Kidney (tissue), 13 donors: ENCODE measurements at regions not wholly inside any gene's neighbourhood (a gene's known extent, or its start where the extent isn't known, plus 50 kb on each side); places are given as distances from the start of the nearest gene placed in this dataset.

Source experiments
- DNase-seq, 5 donors: peaks; one replicate each; pipeline ENCODE4 v3.0.0-alpha.2; 2013 to 2020
- FAIRE-seq: peaks from 2 replicates; lab custom pipeline; 2012; peaks lifted over from hg19 to GRCh38; lab: Jason Lieb, UNC
- H3K27ac ChIP-seq, 2 donors: one replicate each; pipeline ENCODE4 v1.7.0; 2013; ENCODE audit warnings: low read depth in 2 of 2, low read length in 2 of 2, inconsistent platforms in 1 of 2
- H3K27me3 ChIP-seq: one replicate; pipeline ENCODE4 v1.7.1; 2013; ENCODE audit warnings: low read length, inconsistent platforms; ENCODE audit not compliant: control insufficient read depth, insufficient read depth
- H3K36me3 ChIP-seq, 3 donors: one replicate each; pipeline versions ENCODE4 v1.7.0 to v1.7.1; 2013; ENCODE audit warnings: low read length in 3 of 3, control low read depth in 1 of 3, inconsistent platforms in 1 of 3; ENCODE audit not compliant: insufficient read depth in 3 of 3, control insufficient read depth in 2 of 3
- H3K4me1 ChIP-seq, 3 donors: one replicate each; pipeline versions ENCODE4 v1.7.0 to v1.7.1; 2013; ENCODE audit warnings: low read length in 3 of 3, inconsistent platforms in 1 of 3, low read depth in 1 of 3; ENCODE audit not compliant: control insufficient read depth in 2 of 3, insufficient read depth in 2 of 3
- H3K4me3 ChIP-seq, 3 donors: one replicate each; pipeline versions ENCODE4 v1.7.0 to v1.8.1; 2013; ENCODE audit warnings: low read length in 3 of 3, control low read depth in 1 of 3, inconsistent platforms in 1 of 3
- H3K9ac ChIP-seq, 3 donors: one replicate each; pipeline versions ENCODE4 v1.7.0 to v1.7.1; 2013; ENCODE audit warnings: low read length in 3 of 3, control low read depth in 1 of 3, inconsistent platforms in 1 of 3
- H3K9me3 ChIP-seq, 3 donors: one replicate each; pipeline versions ENCODE4 v1.7.0 to v1.7.1; 2013; ENCODE audit warnings: low read length in 3 of 3, control low read depth in 1 of 3, inconsistent platforms in 1 of 3; ENCODE audit not compliant: control insufficient read depth in 2 of 3, insufficient read depth in 1 of 3
- CTCF ChIP-seq: IDR thresholded peaks from 3 replicates; pipeline ENCODE4 v1.5.1; 2012; ENCODE audit warnings: mild to moderate bottlenecking, moderate library complexity, borderline replicate concordance; ENCODE audit not compliant: insufficient read depth; ENCODE audit errors: extremely low read depth
- intact Hi-C: fragments of 100-400 bp; cut with DNase I; formaldehyde crosslinking; loops from one replicate; pipeline ENCODE4 v1.11.1; 2022
- donor health status: control.
- donor health status: control.
- donor health status: control.
- donor health status: control.
- donor health status: control.
- donor health status: DM: yes; HTN: yes; CAD: no.
- donor health status: Normal renal cell carcinoma (clear cell type).

GRCh38 chr13:66037096-66037495 lies 1193.0 kb downstream of the PCDH9 start:
- DNase-seq (no peak), FAIRE-seq (no peak)
- Histone ChIP-seq H3K4me1 (peaks cover 0 to 2% (median 0%) of the 10 kb centered on the region in 3 donors), H3K4me3 (no peak overlapping the region), H3K27ac (no peak overlapping the region), H3K9ac (no peak overlapping the region), H3K9me3 (peaks cover 0 to 5% (median 0%) of the 10 kb centered on the region in 3 donors), H3K27me3 (no peaks in the 10 kb centered on the region), H3K36me3 (no peaks in the 10 kb centered on the region)
- TF ChIP-seq CTCF, result no peak
- intact Hi-C loops, result no loop called here

- Histone ChIP-seq H3K27ac (no peak overlapping the region), H3K36me3 (no peaks in the 10 kb centered on the region), H3K4me1 (peaks cover 0 to 2% (median 0%) of the 10 kb centered on the region in 3 donors), H3K9ac (no peak overlapping the region), H3K4me3 (no peak overlapping the region), H3K27me3 (no peaks in the 10 kb centered on the region), H3K9me3 (peaks cover 0 to 5% (median 0%) of the 10 kb centered on the region in 3 donors)
- intact Hi-C loops, result no loop called here
- no peak for FAIRE-seq
- TF ChIP-seq CTCF, result no peak
- no peak for DNase-seq
These were observed 1193.5 kb downstream of the PCDH9 start for GRCh38 chr13:66036636-66037035.

- Histone ChIP-seq H3K9ac (no peak overlapping the region), H3K27me3 (no peaks in the 10 kb centered on the region), H3K36me3 (no peaks in the 10 kb centered on the region), H3K4me3 (no peak overlapping the region), H3K4me1 (peaks cover 0 to 2% (median 0%) of the 10 kb centered on the region in 3 donors), H3K9me3 (peaks cover 0 to 5% (median 0%) of the 10 kb centered on the region in 3 donors), H3K27ac (no peak overlapping the region)
- DNase-seq (peak in 1 of 5 donors; percentile 1), FAIRE-seq (no peak)
- intact Hi-C loops, result no loop called here
- no peak for TF ChIP-seq CTCF
These were observed 1194.0 kb downstream of the PCDH9 start for GRCh38 chr13:66036024-66036614.

- H3K27me3 ChIP-seq, result no peaks in the 10 kb centered on the region
- no peaks in the 10 kb centered on the region for H3K9me3 ChIP-seq
- H3K4me1 ChIP-seq, result peaks cover 0 to 2% (median 0%) of the 10 kb centered on the region in 3 donors
- DNase-seq (no peak), FAIRE-seq (no peak)
- no peak overlapping the region for H3K27ac ChIP-seq
- intact Hi-C loops, result no loop called here
- no peak overlapping the region for H3K9ac ChIP-seq
- no peak overlapping the region for H3K4me3 ChIP-seq
- H3K36me3 ChIP-seq, result no peaks in the 10 kb centered on the region
- no peak for TF ChIP-seq CTCF
These were observed 1196.2 kb downstream of the PCDH9 start for GRCh38 chr13:66033924-66034323.
